K562 (cell line): ENCODE measurements at regions not wholly inside any gene's neighbourhood (a gene's known extent, or its start where the extent isn't known, plus 50 kb on each side); places are given as distances from the start of the nearest gene placed in this dataset.

Source experiments
- DMBX1 ChIP-seq: fragments of 250-450 bp; sonication (Bioruptor Pico); IDR thresholded peaks from 2 replicates; pipeline ENCODE4 v1.8.0; 2022; ENCODE audit warnings: inconsistent platforms, mild to moderate bottlenecking, moderate library complexity, borderline replicate concordance
- FOXM1 ChIP-seq, 2 experiments: fragments of 450-650 bp in 1 of 2; sonication (generic) in 1 of 2; formaldehyde crosslinking in 1 of 2; IDR thresholded peaks; 2 replicates each; pipeline versions ENCODE4 v1.6.1 to v1.9.0; 2017 to 2022; ENCODE audit warnings: low read depth in 2 of 2, mild to moderate bottlenecking in 2 of 2, missing genetic modification reagents in 1 of 2, moderate library complexity in 1 of 2
- GABPA ChIP-seq: fragments of 200-800 bp; sonication (Bioruptor generic); conservative IDR thresholded peaks from 2 replicates; pipeline ENCODE4 v1.6.1; 2016; ENCODE audit warnings: low read depth, missing genetic modification characterization, missing compliant biosample characterization
- MITF ChIP-seq: IDR thresholded peaks from 2 replicates; pipeline ENCODE4 v1.6.1; 2014; ENCODE audit warnings: antibody characterized with exemption

- TF ChIP-seq MITF (no peak), FOXM1 (IDR thresholded peaks at IDR 0.05; ENCODE audit: low read depth) (no peak), FOXM1 (CRISPR knock-in tag; IDR thresholded peaks at IDR 0.05; ENCODE audit: low read depth) (no peak), DMBX1 (CRISPR knock-in tag) (no peak), GABPA (tag) (no peak)
Measured at GRCh38 chr14:97802430-97803373, 1005.5 kb downstream of the VRK1 start.
